Adipocyte (in vitro differentiated cells): ENCODE measurements at regions not wholly inside any gene's neighbourhood (a gene's known extent, or its start where the extent isn't known, plus 50 kb on each side); places are given as distances from the start of the nearest gene placed in this dataset.

Experiments
- DNase-seq: peaks from one replicate; pipeline ENCODE4 v3.0.0-alpha.2; 2015; ENCODE audit warnings: low read depth
- H3K27me3 ChIP-seq: replicated peaks from 2 replicates; pipeline ENCODE4 v1.7.0; 2013; ENCODE audit warnings: mild to moderate bottlenecking, low read length, moderate library complexity; ENCODE audit not compliant: control insufficient read depth, insufficient read depth
- H3K36me3 ChIP-seq: 2 replicates; pipeline ENCODE4 v1.7.0; 2013; ENCODE audit warnings: low read length, mild to moderate bottlenecking, moderate library complexity; ENCODE audit not compliant: control insufficient read depth, insufficient read depth, severe bottlenecking
- H3K4me1 ChIP-seq: 2 replicates; pipeline ENCODE4 v1.7.0; 2013; ENCODE audit warnings: mild to moderate bottlenecking, low read length, moderate library complexity; ENCODE audit not compliant: control insufficient read depth, insufficient read depth
- H3K4me3 ChIP-seq: 2 replicates; pipeline ENCODE4 v1.7.0; 2013; ENCODE audit warnings: mild to moderate bottlenecking, low read length, moderate library complexity
- H3K9ac ChIP-seq: 2 replicates; pipeline ENCODE4 v1.7.0; 2013; ENCODE audit warnings: mild to moderate bottlenecking, low read length, moderate library complexity
- H3K9me3 ChIP-seq: 2 replicates; pipeline ENCODE4 v1.7.0; 2013; ENCODE audit warnings: mild to moderate bottlenecking, low read length, moderate library complexity; ENCODE audit not compliant: control insufficient read depth

DNA sequence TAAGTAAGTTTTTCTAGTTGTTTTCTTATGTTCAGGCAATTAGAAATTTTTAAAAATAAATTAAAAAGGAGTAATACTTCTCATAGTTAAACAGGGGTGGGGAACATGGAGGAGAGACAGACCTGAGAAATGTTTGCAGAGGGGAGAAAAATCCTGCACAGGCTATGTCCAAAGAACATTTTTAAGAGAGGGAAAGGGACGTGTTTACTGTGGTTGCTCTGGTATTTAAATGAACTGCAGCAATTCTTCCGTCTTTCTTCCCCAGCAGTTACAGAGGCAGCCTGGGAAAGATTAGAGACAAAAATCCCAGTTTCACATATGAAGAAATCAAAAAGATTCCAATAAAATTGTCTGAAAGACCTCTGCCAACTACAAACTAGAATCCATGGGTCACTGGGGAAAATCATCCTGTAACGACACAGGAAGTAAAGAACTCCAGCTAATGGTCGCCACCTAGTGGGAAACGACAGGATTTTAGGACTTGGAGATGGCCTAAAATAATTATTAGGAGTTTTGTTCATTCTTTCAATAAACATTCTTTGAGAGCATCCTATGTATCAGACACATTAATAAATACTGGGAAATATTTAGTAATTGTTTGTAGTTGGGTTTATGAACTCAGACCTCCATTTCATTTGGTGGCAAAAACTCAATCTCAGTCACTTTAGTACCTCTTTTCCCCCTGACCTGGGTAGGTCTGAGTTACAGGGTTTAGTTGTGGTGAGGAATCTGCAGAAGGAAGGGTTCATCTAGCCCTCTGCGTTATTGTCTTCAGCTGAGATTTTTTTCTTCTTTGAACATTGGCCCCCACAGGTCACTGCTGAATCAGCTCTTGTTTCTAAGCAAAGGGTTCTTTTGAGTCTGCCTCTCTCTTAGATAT lies 69.9 kb upstream of the GOLIM4 start:
- DNase-seq = peak; percentile 93
- Histone ChIP-seq H3K36me3 (no peaks in the 10 kb centered on the region), H3K4me3 (peak overlapping the region; percentile 77), H3K9me3 (no peaks in the 10 kb centered on the region), H3K27me3 (no peaks in the 10 kb centered on the region), H3K4me1 (peaks cover 4% of the 10 kb centered on the region), H3K9ac (peak overlapping the region; percentile 80)

DNA sequence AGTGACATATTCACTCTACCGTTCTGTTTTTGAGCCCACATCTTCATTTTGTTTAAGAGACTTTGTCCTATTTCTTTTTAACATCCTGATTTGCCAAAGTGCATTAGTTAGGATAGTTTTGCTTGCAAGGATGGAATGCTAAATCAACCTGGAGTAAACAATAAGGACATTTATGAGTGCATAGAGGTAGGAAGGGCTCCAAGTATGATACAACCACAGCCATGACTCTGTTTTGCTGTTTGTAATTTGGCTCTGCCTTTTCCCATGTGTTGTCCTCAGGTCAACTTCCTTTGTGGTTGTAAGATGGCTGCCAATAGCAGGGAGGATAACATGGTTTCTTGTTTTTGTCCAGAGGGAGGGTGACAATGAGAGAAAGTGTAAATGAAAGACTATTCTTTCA lies 66.4 kb upstream of the GOLIM4 start:
- DNase-seq = no peak

GRCh38 chr3:168161696-168162095 lies 66.0 kb upstream of the GOLIM4 start:
- H3K9ac ChIP-seq = no peak overlapping the region
- peaks cover 4% of the 10 kb centered on the region for H3K4me1 ChIP-seq
- no peaks in the 10 kb centered on the region for H3K27me3 ChIP-seq
- no peak for DNase-seq
- H3K36me3 ChIP-seq = no peaks in the 10 kb centered on the region
- H3K4me3 ChIP-seq = no peak overlapping the region
- no peaks in the 10 kb centered on the region for H3K9me3 ChIP-seq

More for the DNA sequence above, 66.4 kb upstream of the GOLIM4 start:
- no peaks in the 10 kb centered on the region for H3K27me3 ChIP-seq
- H3K9me3 ChIP-seq = no peaks in the 10 kb centered on the region
- H3K9ac ChIP-seq = no peak overlapping the region
- H3K4me3 ChIP-seq = no peak overlapping the region
- peaks cover 4% of the 10 kb centered on the region for H3K4me1 ChIP-seq
- no peaks in the 10 kb centered on the region for H3K36me3 ChIP-seq

DNA sequence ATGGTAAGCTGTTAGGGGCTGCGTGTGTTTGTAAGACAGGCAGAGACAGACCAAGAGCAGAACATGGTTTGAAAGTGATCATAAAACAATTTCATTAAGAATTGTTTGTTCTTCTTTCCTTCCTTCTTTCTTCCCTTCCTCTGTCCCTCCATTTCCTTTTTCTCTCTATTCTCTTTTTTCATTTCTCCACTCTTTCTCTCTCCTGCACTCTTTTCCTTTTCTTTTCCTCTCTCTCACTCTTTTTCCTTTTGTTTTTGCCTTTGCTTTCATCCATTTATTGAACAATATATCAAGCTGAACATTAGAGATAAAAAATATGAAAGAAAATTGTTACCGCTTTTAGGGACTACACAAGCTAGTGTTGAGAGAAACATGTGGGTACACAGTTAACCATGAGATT lies 62.2 kb upstream of the GOLIM4 start:
- Histone ChIP-seq H3K9ac (no peak overlapping the region), H3K4me3 (no peak overlapping the region), H3K27me3 (no peaks in the 10 kb centered on the region), H3K9me3 (no peaks in the 10 kb centered on the region), H3K36me3 (no peaks in the 10 kb centered on the region), H3K4me1 (peaks cover 11% of the 10 kb centered on the region)
- DNase-seq = no peak

GRCh38 chr3:168157099-168157700 lies 61.5 kb upstream of the GOLIM4 start:
- Histone ChIP-seq H3K4me1 (peaks cover 11% of the 10 kb centered on the region), H3K36me3 (no peaks in the 10 kb centered on the region), H3K27me3 (no peaks in the 10 kb centered on the region), H3K9me3 (peaks cover 3% of the 10 kb centered on the region), H3K9ac (no peak overlapping the region), H3K4me3 (no peak overlapping the region)
- DNase-seq = no peak

DNA sequence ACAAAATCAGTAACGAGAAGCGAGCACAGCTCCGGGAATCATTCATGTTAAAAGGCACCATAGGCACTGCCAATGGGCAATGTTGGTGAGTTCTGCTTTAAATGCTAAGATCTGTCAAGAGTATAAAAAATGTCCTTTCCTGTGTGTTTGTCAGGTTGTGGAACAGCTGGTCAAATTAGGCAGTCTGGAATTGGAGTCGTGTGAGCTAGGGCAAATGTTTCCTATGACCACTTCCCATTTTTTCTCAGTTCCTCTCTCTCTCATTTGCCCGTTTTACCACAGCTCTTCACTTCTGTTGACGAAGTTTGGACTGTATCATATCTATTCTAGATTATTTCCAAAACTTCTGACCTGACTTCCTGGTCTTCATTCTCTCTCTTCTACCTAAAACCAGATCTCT lies 60.8 kb upstream of the GOLIM4 start:
- no peak overlapping the region for H3K4me3 ChIP-seq
- no peaks in the 10 kb centered on the region for H3K36me3 ChIP-seq
- peaks cover 11% of the 10 kb centered on the region for H3K4me1 ChIP-seq
- no peak overlapping the region for H3K9ac ChIP-seq
- H3K9me3 ChIP-seq = peaks cover 8% of the 10 kb centered on the region
- DNase-seq = no peak
- no peaks in the 10 kb centered on the region for H3K27me3 ChIP-seq

- DNase-seq = no peak
- Histone ChIP-seq H3K36me3 (no peaks in the 10 kb centered on the region), H3K4me1 (peaks cover 11% of the 10 kb centered on the region), H3K27me3 (no peaks in the 10 kb centered on the region), H3K9ac (no peak overlapping the region), H3K9me3 (peaks cover 8% of the 10 kb centered on the region), H3K4me3 (no peak overlapping the region)
Observed at GRCh38 chr3:168155303-168155702, 59.6 kb upstream of the GOLIM4 start.

DNA sequence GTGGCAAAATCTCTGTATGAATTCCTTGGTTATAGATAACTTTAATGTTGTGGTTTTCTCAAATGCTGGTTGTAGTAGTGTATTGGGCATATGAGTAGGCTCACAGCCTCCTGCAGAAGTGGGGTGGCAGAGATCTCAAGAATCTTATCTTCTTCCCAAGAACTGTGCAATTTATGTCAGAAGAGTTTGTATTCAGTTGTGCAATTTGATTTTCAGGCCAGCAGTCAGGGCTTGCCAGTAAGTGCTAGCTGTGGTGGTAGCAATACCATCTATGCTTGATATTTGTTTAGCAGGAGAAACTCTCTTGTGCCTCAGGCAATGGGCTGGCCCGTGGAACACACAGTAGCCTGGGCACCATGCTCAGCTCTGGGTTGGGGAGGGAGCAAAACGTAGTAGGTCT lies 58.4 kb upstream of the GOLIM4 start:
- Histone ChIP-seq H3K9me3 (peaks cover 8% of the 10 kb centered on the region), H3K27me3 (no peaks in the 10 kb centered on the region), H3K4me1 (peaks cover 11% of the 10 kb centered on the region), H3K9ac (no peak overlapping the region), H3K36me3 (no peaks in the 10 kb centered on the region), H3K4me3 (no peak overlapping the region)
- peak; percentile 20 for DNase-seq

DNA sequence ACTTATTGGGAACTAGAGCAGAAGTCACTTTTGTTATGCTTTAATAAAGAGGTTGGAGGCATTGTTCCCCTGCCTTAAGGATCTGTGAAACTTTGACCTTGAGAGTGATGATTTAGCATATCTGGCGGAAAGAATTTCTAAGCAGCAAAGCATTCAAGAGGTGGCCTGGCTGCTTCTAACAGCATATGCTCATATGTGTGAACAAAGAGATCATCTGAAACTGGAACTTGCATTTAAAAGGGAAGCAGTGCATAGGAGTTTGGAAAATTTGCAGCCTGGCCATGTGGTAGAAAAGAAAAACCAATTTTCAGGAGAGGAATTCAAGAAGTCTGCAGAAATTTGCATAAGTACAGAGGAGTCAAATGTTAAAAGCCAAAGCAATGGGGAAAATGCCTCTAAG lies 56.4 kb upstream of the GOLIM4 start:
- Histone ChIP-seq H3K4me3 (no peak overlapping the region), H3K9me3 (peaks cover 8% of the 10 kb centered on the region), H3K4me1 (peaks cover 11% of the 10 kb centered on the region), H3K9ac (no peak overlapping the region), H3K27me3 (no peaks in the 10 kb centered on the region), H3K36me3 (no peaks in the 10 kb centered on the region)
- DNase-seq = no peak
